Thoracic aorta (tissue), 2 donors: ENCODE measurements at regions not wholly inside any gene's neighbourhood (a gene's known extent, or its start where the extent isn't known, plus 50 kb on each side); places are given as distances from the start of the nearest gene placed in this dataset.

ENCODE experiments used
- ATAC-seq: fragments of 150-250 bp; one replicate; pipeline ENCODE4 v1.8.0; 2017; ENCODE audit warnings: low read depth; ENCODE audit not compliant: insufficient number of reproducible peaks, low FRiP score
- DNase-seq: peaks from one replicate; pipeline ENCODE4 v3.0.0-alpha.2; 2020; ENCODE audit warnings: low spot score
- H3K27ac ChIP-seq, 2 donors: fragments of 200-600 bp; sonication (generic); 1 replicate in 1 of 2; 2 replicates in 1 of 2; pipeline ENCODE4 v1.5.1; 2016; ENCODE audit warnings: mild to moderate bottlenecking in 2 of 2, moderate library complexity in 2 of 2
- H3K27me3 ChIP-seq: fragments of 200-600 bp; sonication (generic); replicated peaks from 2 replicates; pipeline ENCODE4 v1.6.0; 2016; ENCODE audit warnings: mild to moderate bottlenecking; ENCODE audit not compliant: insufficient read depth
- H3K36me3 ChIP-seq: fragments of 200-600 bp; sonication (generic); one replicate; pipeline ENCODE4 v1.5.1; 2016
- H3K4me1 ChIP-seq, 2 donors: fragments of 200-600 bp; sonication (generic); 1 replicate in 1 of 2; 2 replicates in 1 of 2; pipeline versions ENCODE4 v1.5.1 to v1.6.0; 2016; ENCODE audit warnings: low read depth in 2 of 2, mild to moderate bottlenecking in 1 of 2; ENCODE audit not compliant: control insufficient read depth in 1 of 2
- H3K4me3 ChIP-seq: fragments of 200-600 bp; sonication (generic); 2 replicates; pipeline ENCODE4 v1.5.1; 2016; ENCODE audit warnings: mild to moderate bottlenecking
- H3K9me3 ChIP-seq: fragments of 200-600 bp; sonication (generic); 2 replicates; pipeline ENCODE4 v1.5.1; 2016
- CTCF ChIP-seq: fragments of 200-600 bp; sonication (generic); IDR thresholded peaks from one replicate; pipeline ENCODE4 v1.5.1; 2019; ENCODE audit warnings: antibody characterized with exemption

- ATAC-seq (no peak), DNase-seq (no peak)
- H3K27me3 ChIP-seq: no peaks in the 10 kb centered on the region
- H3K4me3 ChIP-seq: no peak overlapping the region
- H3K27ac ChIP-seq: no peak overlapping the region
- H3K4me1 ChIP-seq: no peaks in the 10 kb centered on the region
- no peak for TF ChIP-seq CTCF
- no peaks in the 10 kb centered on the region for H3K9me3 ChIP-seq
- H3K36me3 ChIP-seq: no peaks in the 10 kb centered on the region
Measured at GRCh38 chr5:10133830-10134229, 115.9 kb downstream of the ATPSCKMT start.

- no peak overlapping the region for H3K4me3 ChIP-seq
- no peak for TF ChIP-seq CTCF
Measured at GRCh38 chr5:10130881-10131280, 118.8 kb downstream of the ATPSCKMT start.

GRCh38 chr5:10126900-10127299, 122.8 kb downstream of the ATPSCKMT start:
- H3K36me3 ChIP-seq: no peaks in the 10 kb centered on the region
- H3K4me1 ChIP-seq: no peaks in the 10 kb centered on the region
- ATAC-seq (no peak), DNase-seq (no peak)
- no peak for TF ChIP-seq CTCF
- no peak overlapping the region for H3K4me3 ChIP-seq
- no peaks in the 10 kb centered on the region for H3K9me3 ChIP-seq
- no peak overlapping the region for H3K27ac ChIP-seq
- H3K27me3 ChIP-seq: no peaks in the 10 kb centered on the region

More at GRCh38 chr5:10130881-10131280, 118.8 kb downstream of the ATPSCKMT start:
- DNase-seq (no peak), ATAC-seq (no peak)
- H3K9me3 ChIP-seq: no peaks in the 10 kb centered on the region
- H3K4me1 ChIP-seq: no peaks in the 10 kb centered on the region
- no peaks in the 10 kb centered on the region for H3K27me3 ChIP-seq
- no peak overlapping the region for H3K27ac ChIP-seq
- H3K36me3 ChIP-seq: no peaks in the 10 kb centered on the region

GRCh38 chr5:10125116-10125515, 124.6 kb downstream of the ATPSCKMT start:
- no peaks in the 10 kb centered on the region for H3K4me1 ChIP-seq
- DNase-seq (no peak), ATAC-seq (no peak)
- no peak overlapping the region for H3K27ac ChIP-seq
- no peaks in the 10 kb centered on the region for H3K36me3 ChIP-seq
- no peak overlapping the region for H3K4me3 ChIP-seq
- no peaks in the 10 kb centered on the region for H3K9me3 ChIP-seq
- TF ChIP-seq CTCF: no peak
- H3K27me3 ChIP-seq: no peaks in the 10 kb centered on the region

- Histone ChIP-seq H3K27me3 (no peaks in the 10 kb centered on the region), H3K4me1 (no peaks in the 10 kb centered on the region), H3K27ac (no peak overlapping the region), H3K36me3 (no peaks in the 10 kb centered on the region), H3K9me3 (no peaks in the 10 kb centered on the region), H3K4me3 (no peak overlapping the region)
- DNase-seq (no peak), ATAC-seq (no peak)
- TF ChIP-seq CTCF: no peak
Measured at GRCh38 chr5:10124287-10124686, 125.4 kb downstream of the ATPSCKMT start.
